ENCODE measurements at regions not wholly inside any gene's neighbourhood (a gene's known extent, or its start where the extent isn't known, plus 50 kb on each side); places are given as distances from the start of the nearest gene placed in this dataset.

DNA sequence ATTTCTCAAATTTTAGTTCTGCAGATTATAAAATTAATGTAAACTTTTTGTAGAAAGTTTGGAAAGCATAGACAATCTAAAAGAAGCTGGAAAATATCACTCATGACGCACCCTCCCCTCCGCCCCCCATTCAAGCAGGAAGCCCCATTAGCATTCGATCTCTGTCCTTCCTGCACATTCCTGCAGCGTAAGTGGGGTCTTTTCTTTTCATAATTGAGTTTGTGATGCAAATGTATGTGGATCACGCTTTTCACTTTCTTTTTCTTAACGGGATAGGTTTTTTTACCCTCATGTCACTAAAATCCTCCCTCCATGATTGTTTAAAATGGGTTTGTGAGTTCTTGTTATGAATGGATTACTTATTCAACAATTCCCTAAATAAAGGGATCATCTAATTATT lies 181.7 kb upstream of the HDAC4 start:
- DNase-seq, result no peak

DNA sequence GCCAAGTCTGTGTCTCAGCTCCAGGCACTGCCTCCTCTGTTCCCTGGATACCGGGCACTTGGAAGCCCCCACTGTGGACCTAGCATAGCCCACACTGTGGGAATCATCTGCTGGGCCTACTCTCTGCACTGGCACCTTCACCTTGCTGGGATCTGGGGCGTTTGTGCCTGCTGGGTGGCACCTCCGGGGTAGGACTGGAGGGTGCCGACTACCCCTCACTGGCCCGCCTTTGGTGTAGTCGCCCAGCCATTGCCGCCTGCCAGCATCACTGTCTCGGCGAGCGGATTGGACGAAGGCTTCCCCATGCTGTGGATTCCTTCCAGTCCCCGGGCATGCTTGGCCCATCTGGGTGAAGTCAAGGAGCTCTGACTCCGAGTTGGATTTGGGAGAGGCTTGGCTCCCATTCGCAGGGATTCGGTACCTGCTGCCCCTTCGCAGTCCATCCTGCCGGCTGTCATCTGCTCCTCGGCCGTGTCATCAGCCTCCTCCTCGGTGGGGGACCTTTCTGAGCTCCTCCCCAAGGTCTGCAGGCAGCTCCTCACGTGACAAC lies 180.6 kb upstream of the HDAC4 start:
- no peak for DNase-seq

DNA sequence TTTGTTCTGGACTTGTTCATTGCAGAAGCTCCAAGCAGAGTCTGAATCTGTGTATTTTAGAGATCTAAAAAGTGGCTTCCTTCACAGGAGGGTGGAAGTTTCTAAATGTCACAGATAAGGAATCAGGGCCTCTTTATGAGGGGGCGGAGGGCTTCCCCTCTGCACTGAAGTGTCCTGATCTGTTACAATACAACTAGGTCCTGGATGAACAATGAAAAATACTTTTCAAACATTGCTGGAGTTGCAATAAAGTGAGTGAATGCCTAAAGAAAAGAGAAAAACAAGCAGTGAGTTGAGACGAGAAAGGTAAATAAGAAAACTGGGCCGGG lies 179.3 kb upstream of the HDAC4 start:
- DNase-seq, result no peak

DNA sequence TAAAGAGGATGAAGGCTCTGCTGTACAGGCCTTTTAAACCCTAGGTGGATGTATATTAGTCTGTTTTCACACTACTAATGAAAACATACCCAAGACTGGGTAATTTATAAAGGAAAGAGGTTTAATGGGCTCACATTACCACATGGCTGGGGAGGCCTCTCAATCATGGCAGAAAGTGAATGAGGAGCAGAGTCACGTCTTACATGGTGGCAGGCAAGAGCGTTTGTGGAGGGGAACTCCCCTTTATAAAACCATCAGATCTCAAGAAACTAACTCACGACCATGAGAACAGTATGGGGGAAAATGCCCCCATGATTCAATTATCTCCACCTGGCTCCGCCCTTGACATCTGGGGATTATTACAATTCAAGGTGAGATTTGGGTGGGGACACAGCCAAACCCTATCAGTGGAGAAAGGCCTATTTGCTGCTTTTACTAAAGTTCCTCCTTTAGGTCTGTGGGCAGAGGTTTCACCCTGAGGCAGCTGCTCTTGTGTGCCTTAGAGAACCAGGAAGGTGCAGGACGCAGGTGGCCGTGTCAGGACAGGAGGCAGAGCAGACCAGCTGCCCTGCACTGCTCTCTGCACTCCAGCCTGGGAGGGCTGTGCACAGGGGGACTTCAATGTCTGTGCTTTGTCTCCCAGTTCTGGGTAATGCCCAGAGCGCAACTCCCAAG lies 178.8 kb upstream of the HDAC4 start:
- no peak for DNase-seq

DNA sequence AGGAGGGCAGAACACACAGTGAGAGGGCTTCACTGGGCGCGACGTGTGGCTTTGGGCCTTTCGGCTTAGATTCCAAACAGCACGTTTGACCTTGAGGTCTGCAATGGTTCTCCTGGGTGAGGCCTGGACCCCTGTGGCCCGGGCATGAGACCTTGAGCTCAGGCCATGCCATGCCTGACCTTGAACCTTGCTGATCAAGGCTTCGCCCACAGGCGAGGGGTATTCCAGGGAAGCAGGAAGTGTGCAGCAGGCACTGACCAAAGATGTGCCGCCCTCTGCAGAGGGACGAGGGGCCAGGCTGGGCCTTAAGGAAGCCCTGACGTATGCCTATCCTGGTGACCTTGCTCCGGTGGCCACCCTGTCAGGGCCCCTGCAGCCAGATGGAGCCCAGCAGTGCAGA lies 178.3 kb upstream of the HDAC4 start:
- DNase-seq, result no peak

DNA sequence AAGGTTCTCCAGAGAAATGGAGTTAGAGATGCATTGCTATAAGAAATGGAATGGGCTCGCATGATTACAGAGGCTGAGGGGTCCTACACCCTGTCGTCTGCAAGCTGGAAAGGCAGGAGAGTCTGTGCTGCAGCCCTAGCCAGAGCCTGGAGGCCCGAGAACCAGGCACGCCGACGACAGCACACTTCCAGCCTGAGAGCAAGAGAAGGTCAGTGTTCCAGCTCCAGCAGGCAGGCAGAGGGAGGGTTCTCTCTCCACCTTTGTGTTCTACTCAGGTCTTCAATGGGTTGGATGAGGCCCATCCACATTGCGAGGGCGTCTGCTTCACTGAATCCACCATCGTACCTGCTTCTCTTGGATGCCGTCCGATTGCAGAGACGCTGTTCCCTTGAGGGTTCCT lies 177.6 kb upstream of the HDAC4 start:
- no peak for DNase-seq

DNA sequence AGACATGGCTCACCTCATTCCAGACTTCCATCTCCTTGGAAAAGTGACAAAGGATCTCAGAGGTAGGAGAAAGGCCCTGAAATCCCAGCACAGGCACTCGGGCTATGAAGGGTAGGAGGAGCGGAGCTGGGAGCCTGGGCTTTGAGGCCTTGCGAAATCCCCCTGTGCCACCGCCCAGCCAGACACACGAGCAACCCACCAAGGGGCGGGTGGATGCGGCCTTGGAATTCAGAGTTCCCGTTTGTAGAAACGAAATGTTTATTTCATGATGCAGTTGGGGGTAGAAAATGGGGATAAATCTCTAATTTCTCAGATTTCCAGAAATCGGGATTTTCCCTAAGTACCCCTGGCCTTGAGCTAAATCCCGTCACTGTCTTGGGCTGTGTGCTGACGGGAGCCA lies 177.1 kb upstream of the HDAC4 start:
- DNase-seq, result no peak

DNA sequence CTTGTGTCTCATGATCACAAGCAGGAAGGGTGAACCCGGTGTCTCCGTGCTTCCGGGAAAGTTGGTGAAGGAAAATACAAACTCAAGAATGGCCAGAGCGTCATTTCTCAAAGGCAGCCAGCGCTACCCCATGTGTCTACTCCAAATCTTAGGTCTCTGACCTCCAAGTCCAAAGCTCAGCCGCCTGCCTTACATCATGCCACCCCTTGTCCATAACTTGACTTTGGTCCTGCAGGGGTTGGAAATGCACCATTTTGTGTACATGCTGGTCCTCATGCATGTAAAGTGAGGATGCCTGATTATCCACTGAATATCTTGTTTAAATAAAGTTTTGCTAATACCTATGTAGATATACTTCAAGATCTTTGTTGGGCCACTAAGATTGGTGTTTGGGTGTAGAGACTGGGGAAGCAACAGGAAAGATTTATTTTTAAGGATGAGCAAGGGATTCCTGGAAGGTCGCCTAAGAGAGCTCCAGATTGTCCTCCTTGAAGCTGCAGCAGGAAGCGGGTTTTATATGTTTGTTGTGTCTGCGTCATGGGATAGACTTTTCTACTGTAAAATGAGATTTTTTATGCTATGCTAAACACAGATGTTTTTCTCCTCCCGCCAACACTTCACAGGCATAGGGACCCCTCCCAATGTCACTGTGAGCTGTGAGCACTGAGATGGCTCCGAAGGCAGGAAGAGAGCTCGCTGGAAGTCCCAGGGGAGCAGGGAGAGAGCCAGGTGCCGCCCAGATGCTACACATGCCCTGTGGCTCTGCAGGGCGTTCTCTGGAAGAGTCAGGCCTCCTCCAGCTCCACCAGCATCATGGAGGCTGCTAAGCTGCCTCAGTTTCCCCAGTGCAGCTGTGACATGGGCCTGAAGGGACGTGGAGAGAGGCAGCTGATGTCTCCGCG lies 176.2 kb upstream of the HDAC4 start:
- DNase-seq, result no peak

DNA sequence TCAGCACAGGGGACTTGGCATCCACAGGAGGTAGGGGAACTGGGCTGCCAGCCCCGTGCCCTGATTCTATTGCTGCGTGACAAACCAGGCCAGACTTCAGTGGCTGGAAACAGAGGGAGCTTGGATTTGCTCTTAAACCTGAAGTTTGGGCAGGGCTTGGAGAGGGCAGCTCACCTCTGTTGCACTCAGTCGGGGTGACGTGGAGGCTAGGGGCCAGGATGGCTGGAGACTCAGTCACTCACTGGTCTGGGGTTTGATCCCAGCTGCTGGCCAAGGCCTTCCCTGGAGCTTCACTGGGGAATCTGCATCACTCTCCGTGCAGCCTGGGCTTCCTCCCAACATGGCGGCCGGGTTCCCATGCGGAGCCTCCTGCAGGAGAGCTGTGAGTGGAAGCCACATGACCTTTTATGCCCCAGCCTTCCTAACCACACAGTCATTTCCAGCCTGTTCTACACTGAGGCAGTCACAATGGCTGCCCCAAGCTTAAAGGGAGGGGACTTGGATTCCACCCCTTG lies 175.2 kb upstream of the HDAC4 start:
- no peak for DNase-seq

DNA sequence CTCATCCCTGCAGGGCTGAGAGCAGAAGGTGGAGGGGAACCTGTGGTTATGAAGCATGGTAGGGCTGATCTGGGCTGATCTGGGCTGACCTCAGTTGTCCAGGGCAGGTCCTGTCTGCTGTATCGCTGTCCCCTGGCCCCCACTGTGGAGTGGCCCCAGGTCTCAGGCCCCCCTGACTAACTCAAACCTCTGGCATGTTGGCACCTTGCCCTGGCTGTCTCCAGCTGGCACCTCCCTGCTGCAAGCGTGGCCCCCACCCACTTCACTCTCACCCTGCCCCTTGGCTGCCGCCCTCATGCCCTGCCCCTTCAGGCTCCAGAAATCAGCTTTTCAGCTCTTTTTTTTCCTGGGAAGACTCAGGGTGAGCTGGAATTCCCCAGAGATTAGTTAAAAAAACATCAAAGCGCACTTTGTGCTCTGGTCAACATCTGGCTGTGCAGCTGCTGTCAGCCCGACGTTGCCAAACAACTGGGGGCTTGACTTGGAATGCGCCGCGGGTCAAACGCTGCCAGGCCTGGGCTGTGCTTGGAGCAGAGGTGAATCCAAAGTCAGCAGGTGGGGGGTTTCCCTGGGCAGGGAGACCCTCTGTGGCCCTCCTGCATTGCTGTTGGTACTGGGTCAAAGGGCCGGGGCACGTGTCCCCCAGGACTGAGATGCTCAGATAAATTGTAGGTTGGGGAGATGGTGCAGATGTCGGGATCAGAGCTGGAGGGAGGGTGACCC lies 173.8 kb upstream of the HDAC4 start:
- no peak for DNase-seq

DNA sequence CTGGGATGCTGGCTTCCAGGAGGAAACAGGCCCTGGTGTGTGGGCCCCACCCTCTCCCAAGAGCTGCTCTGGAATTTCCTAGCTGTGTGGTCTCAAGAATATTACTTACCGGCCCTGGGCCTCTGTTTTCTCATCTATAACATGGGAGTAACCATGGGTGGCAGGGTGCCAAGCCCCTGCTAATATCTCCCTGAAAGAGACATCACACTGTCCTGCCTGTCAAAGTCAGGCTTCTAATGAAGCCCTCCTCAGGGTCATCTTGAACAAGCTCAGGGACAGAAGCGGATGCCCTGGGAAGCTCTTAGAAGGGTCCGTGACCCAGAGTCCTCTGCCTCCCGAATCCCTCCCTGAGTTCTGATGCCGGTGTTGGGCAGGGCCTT lies 173.2 kb upstream of the HDAC4 start:
- no peak for DNase-seq

DNA sequence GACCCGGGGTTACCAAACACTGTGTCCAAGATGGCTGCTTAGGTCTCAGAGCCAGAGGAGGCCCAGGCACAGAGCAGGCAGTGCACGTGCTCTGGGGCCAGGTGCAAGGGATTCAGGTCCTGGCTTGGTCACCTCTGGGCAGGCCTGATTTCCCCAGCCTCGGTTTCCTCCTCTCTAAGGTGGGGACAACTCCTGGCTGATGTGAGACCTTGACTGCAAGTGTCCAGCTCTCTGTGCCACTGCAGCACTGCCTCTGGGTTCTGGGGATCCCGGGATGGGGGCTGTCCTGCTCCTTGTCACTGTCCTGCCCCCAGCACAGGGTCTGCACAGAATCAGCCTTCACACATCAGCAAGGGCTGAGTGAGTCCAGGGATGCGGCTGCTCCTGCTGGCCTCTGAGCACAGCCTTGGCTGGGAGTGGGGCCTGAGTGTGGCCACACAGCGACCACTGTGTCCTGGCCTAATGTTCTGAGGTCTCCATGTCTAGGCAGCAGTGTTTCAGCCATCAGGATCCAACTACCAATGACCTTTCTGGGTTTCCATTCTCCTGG lies 170.2 kb upstream of the HDAC4 start:
- no peak for DNase-seq

DNA sequence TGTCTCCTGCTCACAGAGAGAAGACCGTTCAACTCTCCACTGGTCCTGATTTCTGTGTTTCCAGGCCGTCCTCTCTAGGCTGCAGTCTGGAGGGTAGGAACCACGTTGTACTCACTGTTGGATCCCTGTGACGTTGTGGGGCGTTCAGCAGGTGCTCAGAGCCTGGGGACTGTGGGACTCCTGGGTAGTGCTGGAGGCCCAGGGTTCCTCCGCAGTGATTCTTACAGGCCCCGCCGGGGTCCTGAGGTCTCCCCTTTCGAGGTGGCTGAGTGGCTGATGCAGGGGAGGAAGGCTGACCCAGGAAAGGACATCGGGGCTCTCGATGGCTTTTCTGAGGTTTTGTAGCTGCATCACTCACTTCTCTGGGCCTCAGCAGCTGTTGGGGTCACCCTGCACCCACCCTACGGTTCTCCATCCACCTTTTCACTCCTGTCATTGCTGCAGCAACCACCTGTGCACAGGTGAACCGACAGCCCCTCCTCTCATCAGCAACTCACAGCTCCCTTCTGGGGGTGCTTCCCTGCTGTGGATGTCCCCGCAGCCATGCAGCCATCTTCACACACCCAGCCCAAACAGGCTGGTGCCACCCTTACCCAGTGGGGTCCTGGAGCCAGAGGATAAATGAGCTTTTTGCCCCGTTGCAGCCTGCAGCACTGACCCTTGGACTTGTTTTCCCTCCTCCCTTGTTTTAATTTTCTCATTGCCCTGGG lies 169.6 kb upstream of the HDAC4 start:
- DNase-seq, result no peak

DNA sequence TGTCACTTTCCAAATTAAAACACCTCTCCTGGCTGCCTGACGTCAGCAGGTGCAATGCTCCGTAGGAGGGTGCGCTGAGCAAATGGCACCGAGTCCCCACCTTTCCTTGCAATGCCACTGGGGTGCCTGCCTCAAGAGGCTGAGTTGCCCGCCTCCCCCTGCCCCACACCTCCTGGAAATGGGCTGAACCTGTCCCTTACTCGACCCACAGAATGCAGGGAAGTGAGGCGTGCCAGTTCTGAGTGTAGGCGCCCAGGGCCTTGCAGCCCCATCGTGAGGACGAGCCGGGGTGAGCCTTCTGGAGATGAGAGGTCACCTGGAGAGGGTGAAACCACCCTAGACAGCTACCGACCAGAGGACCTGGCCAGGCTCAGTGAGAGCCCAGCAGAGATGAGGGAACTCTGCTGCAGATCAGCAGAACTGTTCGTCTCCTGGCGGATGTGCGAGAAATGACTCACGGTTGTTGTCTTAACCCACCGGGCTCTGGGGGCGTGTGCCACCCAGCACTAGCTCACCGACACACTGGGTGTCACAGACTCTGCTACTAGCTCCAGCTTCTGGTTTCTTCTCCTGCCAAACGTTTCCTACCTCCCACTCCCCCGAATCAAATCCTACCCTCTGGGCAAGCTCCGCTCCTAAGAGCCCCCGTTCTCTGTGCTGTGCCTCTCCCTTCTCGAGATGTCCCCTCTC lies 168.7 kb upstream of the HDAC4 start:
- no peak for DNase-seq

DNA sequence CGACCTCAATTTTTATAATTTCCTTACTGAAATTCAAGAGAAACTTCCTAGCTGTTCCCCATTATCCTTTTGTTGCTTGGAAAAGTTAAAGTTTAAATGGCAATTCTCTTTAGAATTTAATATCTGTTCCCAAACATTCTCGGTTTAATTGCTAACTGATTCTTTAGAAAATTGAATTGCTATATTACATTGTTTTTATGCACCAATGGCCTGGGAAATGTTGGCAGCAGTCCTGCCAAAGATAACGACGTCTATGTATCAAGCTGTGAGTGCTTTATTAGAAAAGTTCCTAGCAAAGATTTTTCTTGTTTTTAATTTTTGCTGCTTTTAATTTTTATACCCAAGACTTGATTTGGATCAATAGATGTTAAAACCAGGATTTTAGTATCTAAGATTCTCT lies 167.8 kb upstream of the HDAC4 start:
- DNase-seq, result no peak

DNA sequence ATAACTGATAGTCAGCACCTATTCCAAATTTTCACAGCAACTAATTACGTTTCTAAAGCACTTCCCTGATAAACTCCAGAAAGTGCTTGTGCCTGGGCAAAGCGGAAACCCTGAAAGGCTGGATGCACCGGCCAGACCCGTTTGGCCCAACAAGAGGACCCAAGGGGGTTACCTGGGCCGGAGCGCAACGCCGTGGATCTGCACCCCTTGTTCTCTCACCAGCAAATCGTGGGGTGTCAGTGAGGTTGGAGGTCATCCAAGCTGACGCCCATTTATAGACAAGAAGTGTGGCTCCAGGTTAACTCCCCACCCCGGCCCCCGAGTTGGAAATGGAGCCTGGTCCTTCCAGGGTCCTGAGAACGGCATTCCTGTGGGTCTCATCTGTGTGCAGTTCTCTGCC lies 167.0 kb upstream of the HDAC4 start:
- no peak for DNase-seq

DNA sequence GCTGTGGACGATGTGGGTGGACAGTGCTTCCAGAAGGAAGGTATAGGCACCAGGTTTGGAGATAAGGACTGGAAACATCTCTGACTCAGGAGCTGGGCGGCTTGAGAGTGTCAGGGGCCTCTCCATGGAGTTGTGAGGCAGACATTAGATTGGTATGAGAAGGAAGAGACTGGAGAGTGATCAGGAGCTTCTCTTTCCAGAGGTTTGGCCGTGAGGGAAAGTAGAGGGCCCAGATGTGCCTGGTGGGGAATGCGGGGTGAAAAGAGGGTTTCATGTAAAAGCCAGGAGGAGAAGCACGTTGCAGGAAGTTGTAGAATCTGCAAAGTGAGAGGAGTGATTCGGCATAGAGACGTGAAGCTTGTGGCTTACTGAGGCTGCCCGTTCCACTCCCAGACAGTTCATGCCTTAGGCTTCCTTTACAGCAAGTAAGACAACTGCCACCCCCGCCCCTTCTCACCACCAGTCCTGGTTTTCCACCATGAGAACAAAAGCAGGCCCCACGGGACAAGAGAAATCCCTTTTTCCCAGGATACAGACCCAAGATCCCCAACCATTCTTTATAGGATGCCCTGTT lies 166.3 kb upstream of the HDAC4 start:
- DNase-seq, result no peak

DNA sequence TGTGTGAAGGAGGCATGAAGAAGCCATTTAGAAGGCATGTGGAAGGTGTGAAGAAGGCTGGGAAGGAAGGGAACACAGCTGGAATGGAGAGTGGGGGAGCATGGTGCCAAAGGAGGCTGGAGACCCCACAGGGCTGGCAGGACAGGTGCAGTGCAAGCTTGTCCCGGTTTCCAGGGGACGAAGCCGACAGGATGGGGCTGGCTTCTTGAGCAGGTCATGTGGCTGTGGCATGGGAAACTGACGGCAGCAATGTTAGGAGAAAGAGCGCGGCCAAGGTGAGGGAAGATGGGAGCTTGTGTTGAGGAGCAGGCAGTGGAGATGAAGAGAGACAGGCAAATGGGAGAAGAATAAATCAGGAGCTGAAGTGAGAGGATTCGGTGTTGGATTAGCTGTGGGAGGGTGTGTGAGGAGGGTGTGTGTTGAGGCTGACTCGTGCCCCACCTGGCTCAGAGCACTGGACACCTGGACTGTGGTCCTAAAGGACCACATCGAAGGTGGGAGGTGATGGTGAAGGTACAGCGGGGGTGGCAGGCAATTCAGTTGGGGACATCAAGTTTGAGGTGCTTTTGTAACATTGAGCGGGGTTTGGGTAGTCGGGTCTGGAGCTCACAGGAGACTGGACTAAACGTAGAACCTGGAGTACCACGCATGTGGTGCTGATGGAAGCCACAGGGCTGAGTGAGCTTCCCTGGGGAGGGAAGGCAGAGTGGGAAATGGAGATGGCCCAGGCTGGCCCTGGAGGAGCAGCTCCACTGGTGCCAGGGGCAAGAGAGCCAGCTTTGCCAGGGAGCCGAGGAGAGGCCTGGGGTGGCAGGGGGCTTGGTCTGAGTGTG lies 165.6 kb upstream of the HDAC4 start:
- no peak for DNase-seq

DNA sequence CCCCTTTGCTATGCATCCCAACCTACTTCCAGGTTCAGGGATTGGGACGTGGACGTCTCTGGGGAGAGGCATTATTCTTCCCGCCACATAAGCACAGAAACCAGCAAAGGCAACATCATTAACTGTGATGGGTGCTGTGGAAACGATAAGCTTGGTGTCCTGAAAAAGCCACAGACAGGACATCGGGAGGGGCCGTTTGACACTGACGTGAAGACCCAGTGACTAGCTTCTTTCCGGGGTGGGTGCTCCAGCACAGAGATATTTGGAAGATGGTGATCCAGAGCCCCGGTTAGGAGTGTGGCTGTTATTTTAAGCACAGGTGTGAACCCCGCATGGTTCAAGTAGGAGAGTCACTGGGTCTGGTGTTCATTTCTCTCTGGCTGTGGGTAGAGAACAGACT lies 163.8 kb upstream of the HDAC4 start:
- DNase-seq, result no peak

DNA sequence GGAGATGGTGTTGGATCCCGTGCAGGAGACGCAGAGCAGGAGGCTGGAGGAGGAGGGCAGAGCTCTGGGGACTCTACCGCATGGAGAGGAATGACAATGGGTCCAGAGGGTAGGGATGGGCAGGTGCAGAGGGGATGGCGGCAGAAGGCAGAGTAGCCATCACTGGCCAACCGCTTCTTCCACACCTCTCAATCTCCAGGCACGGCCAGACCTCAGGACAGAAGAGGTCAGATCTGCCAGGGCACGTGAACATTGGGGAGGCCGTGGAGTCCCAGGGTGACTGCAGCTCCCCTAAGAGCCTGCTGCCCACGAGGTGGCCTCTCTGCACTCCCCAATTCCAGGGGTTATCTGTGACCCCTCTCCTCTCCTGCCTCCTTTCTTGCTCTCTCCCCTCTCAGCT lies 162.7 kb upstream of the HDAC4 start:
- no peak for DNase-seq
